NCI-H526 (cell line): ENCODE measurements at regions not wholly inside any gene's neighbourhood (a gene's known extent, or its start where the extent isn't known, plus 50 kb on each side); places are given as distances from the start of the nearest gene placed in this dataset.

ENCODE experiments used
- DNase-seq, 2 experiments: peaks; one replicate each; lab custom pipeline; 2025; lab: John Stamatoyannopoulos, UW

- DNase-seq = no peak
These were observed 709.0 kb upstream of the FAM98A start for GRCh38 chr2:34308140-34308539.

- DNase-seq = no peak
These were observed 708.5 kb upstream of the FAM98A start for GRCh38 chr2:34307636-34308035.

GRCh38 chr2:34306745-34307144 lies 707.6 kb upstream of the FAM98A start:
- DNase-seq = no peak

GRCh38 chr2:34305587-34305986 lies 706.5 kb upstream of the FAM98A start:
- DNase-seq = no peak

- DNase-seq = no peak
These were observed 695.9 kb upstream of the FAM98A start for GRCh38 chr2:34294961-34295360.

- DNase-seq = no peak
These were observed 692.0 kb upstream of the FAM98A start for GRCh38 chr2:34291076-34291475.

- DNase-seq = no peak
These were observed 688.9 kb upstream of the FAM98A start for GRCh38 chr2:34288016-34288415.

- no peak for DNase-seq
These were observed 681.5 kb upstream of the FAM98A start for GRCh38 chr2:34280606-34281005.

- no peak for DNase-seq
These were observed 668.0 kb upstream of the FAM98A start for GRCh38 chr2:34266908-34267697.

GRCh38 chr2:34261701-34262100 lies 662.6 kb upstream of the FAM98A start:
- no peak for DNase-seq

- DNase-seq = no peak
These were observed 655.3 kb upstream of the FAM98A start for GRCh38 chr2:34254272-34254878.

GRCh38 chr2:34252111-34252510 lies 653.0 kb upstream of the FAM98A start:
- no peak for DNase-seq

GRCh38 chr2:34251578-34251977 lies 652.5 kb upstream of the FAM98A start:
- no peak for DNase-seq

GRCh38 chr2:34244195-34244594 lies 645.1 kb upstream of the FAM98A start:
- DNase-seq = no peak

GRCh38 chr2:34242763-34243123 lies 643.6 kb upstream of the FAM98A start:
- no peak for DNase-seq

GRCh38 chr2:34241905-34242762 lies 643.0 kb upstream of the FAM98A start:
- DNase-seq = no peak

GRCh38 chr2:34239511-34239910 lies 640.4 kb upstream of the FAM98A start:
- no peak for DNase-seq

- no peak for DNase-seq
These were observed 635.7 kb upstream of the FAM98A start for GRCh38 chr2:34234823-34235222.

GRCh38 chr2:34229998-34230397 lies 630.9 kb upstream of the FAM98A start:
- DNase-seq = no peak

GRCh38 chr2:34215174-34215573 lies 616.1 kb upstream of the FAM98A start:
- DNase-seq = no peak

- peak in 1 of 2 experiments; percentile 9 for DNase-seq
These were observed 611.3 kb upstream of the FAM98A start for GRCh38 chr2:34210382-34210781.

- no peak for DNase-seq
These were observed 605.5 kb upstream of the FAM98A start for GRCh38 chr2:34204560-34204959.

- DNase-seq = no peak
These were observed 602.0 kb upstream of the FAM98A start for GRCh38 chr2:34201099-34201498.
